HUDEP-2 (cell line): ENCODE measurements at regions not wholly inside any gene's neighbourhood (a gene's known extent, or its start where the extent isn't known, plus 50 kb on each side); places are given as distances from the start of the nearest gene placed in this dataset.

Experiments
- DNase-seq, 76 experiments: peaks; one replicate each; lab custom pipeline; 2025; ENCODE audit not compliant: unreplicated experiment in 76 of 76; lab: John Stamatoyannopoulos, UW

GRCh38 chr10:128365156-128365725 is 239.0 kb upstream of the MKI67 start:
- no peak for DNase-seq

- no peak for DNase-seq
Observed at GRCh38 chr10:128367807-128368206, 241.6 kb upstream of the MKI67 start.

- DNase-seq = no peak
Observed at GRCh38 chr10:128369101-128369650, 243.0 kb upstream of the MKI67 start.

- no peak for DNase-seq
Observed at GRCh38 chr10:128373071-128373749, 247.0 kb upstream of the MKI67 start.

- DNase-seq = no peak
Observed at GRCh38 chr10:128373831-128374230, 247.6 kb upstream of the MKI67 start.

GRCh38 chr10:128375171-128375570 is 248.9 kb upstream of the MKI67 start:
- no peak for DNase-seq

- DNase-seq = no peak
Observed at GRCh38 chr10:128377364-128377987, 251.3 kb upstream of the MKI67 start.

GRCh38 chr10:128377988-128378387 is 251.8 kb upstream of the MKI67 start:
- DNase-seq = no peak

GRCh38 chr10:128380946-128381345 is 254.7 kb upstream of the MKI67 start:
- no peak for DNase-seq

GRCh38 chr10:128382225-128382624 is 256.0 kb upstream of the MKI67 start:
- no peak for DNase-seq

GRCh38 chr10:128384831-128385230 is 258.6 kb upstream of the MKI67 start:
- DNase-seq = no peak

GRCh38 chr10:128386231-128386630 is 260.0 kb upstream of the MKI67 start:
- DNase-seq = no peak

- DNase-seq = no peak
Observed at GRCh38 chr10:128386816-128387604, 260.8 kb upstream of the MKI67 start.

GRCh38 chr10:128390596-128390995 is 264.4 kb upstream of the MKI67 start:
- DNase-seq = no peak

GRCh38 chr10:128393546-128393945 is 267.3 kb upstream of the MKI67 start:
- DNase-seq = no peak

- DNase-seq = no peak
Observed at GRCh38 chr10:128398118-128398517, 271.9 kb upstream of the MKI67 start.

GRCh38 chr10:128398999-128399398 is 272.8 kb upstream of the MKI67 start:
- no peak for DNase-seq

- no peak for DNase-seq
Observed at GRCh38 chr10:128400564-128400963, 274.3 kb upstream of the MKI67 start.

- DNase-seq = no peak
Observed at GRCh38 chr10:128405450-128405849, 279.2 kb upstream of the MKI67 start.

GRCh38 chr10:128411643-128412042 is 285.4 kb upstream of the MKI67 start:
- no peak for DNase-seq

GRCh38 chr10:128414568-128414967 is 288.3 kb upstream of the MKI67 start:
- no peak for DNase-seq
